Brain microvascular endothelial cell (primary cell): ENCODE measurements at regions not wholly inside any gene's neighbourhood (a gene's known extent, or its start where the extent isn't known, plus 50 kb on each side); places are given as distances from the start of the nearest gene placed in this dataset.

Source experiments
- DNase-seq: peaks from one replicate; pipeline ENCODE4 v3.0.0-alpha.2; 2020
- H3K27ac ChIP-seq: fragments of 250-450 bp; sonication (Bioruptor Pico); 2 replicates; pipeline ENCODE4 v1.5.1; 2020; ENCODE audit warnings: mild to moderate bottlenecking, moderate library complexity
- H3K27me3 ChIP-seq: fragments of 250-450 bp; sonication (Bioruptor Pico); replicated peaks from 2 replicates; pipeline ENCODE4 v1.5.1; 2020; ENCODE audit warnings: mild to moderate bottlenecking
- H3K36me3 ChIP-seq: fragments of 250-450 bp; sonication (Bioruptor Pico); replicated peaks from 2 replicates; pipeline ENCODE4 v1.5.1; 2020; ENCODE audit warnings: mild to moderate bottlenecking
- H3K4me3 ChIP-seq: 2 replicates; pipeline ENCODE4 v1.5.1; 2011; ENCODE audit warnings: low read depth, mild to moderate bottlenecking, control low read depth, low read length, moderate library complexity
- in situ Hi-C: cut with HindIII; loops from 2 replicates; pipeline ENCODE4 v1.10.0; 2017; ENCODE audit warnings: low sequenced_read_pairs, low pct_ligation_motif_present
- TF ChIP-seq, protein P1 (sequence below): IDR thresholded peaks from 2 replicates; pipeline ENCODE4 v1.5.1; 2011; ENCODE audit warnings: low read depth, mild to moderate bottlenecking, moderate library complexity, low read length, control low read depth, inconsistent platforms; ENCODE audit errors: missing control alignments

DNA sequence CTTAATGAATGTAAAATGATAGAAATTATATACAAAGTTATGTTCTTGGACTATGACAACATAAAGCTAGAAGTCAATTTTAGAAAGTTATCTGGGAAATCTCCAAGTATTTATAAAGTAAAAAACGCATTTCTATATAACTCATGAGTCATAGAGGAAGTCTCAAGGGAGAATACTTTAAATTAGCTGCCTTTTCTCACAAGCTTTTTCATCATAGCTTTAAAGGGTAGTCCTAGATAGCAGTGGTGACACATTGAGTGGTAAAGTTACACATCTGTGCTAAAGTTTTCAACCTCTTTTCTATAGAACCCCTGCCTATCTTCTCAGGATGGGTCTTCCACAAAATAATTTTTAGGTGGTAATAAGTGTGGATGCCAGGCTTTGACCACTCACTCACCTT, 598.3 kb upstream of the FAM174A start:
- no peak overlapping the region for H3K27ac ChIP-seq
- DNase-seq: no peak
- in situ Hi-C loops: no loop called here
- no peak overlapping the region for H3K4me3 ChIP-seq
- no peaks in the 10 kb centered on the region for H3K36me3 ChIP-seq
- H3K27me3 ChIP-seq: no peaks in the 10 kb centered on the region
- TF ChIP-seq, protein P1, sequence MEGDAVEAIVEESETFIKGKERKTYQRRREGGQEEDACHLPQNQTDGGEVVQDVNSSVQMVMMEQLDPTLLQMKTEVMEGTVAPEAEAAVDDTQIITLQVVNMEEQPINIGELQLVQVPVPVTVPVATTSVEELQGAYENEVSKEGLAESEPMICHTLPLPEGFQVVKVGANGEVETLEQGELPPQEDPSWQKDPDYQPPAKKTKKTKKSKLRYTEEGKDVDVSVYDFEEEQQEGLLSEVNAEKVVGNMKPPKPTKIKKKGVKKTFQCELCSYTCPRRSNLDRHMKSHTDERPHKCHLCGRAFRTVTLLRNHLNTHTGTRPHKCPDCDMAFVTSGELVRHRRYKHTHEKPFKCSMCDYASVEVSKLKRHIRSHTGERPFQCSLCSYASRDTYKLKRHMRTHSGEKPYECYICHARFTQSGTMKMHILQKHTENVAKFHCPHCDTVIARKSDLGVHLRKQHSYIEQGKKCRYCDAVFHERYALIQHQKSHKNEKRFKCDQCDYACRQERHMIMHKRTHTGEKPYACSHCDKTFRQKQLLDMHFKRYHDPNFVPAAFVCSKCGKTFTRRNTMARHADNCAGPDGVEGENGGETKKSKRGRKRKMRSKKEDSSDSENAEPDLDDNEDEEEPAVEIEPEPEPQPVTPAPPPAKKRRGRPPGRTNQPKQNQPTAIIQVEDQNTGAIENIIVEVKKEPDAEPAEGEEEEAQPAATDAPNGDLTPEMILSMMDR: no peak

DNA sequence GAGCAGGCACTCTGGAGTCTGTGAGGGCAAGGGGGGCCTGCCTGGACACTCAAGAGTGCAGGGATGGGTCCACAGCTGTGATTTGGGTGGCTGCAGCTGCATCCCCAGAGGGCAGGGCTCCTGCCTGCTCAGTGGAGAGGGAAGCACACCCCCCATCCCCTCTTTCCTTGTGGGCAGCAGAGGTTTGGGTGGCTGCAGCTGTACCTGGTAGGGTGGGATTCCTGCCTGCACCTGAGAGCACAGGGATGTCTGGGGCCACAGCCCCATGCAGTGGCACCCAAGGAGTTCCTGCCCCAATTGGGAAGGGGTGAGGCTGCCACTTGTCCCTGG, 605.4 kb upstream of the FAM174A start:
- Histone ChIP-seq H3K36me3 (no peaks in the 10 kb centered on the region), H3K27ac (no peak overlapping the region), H3K4me3 (no peak overlapping the region), H3K27me3 (no peaks in the 10 kb centered on the region)
- TF ChIP-seq, protein P1: no peak
- in situ Hi-C loops: no loop called here
- DNase-seq: no peak

GRCh38 chr5:99929067-99929805, 605.9 kb upstream of the FAM174A start:
- no peak for DNase-seq
- no peaks in the 10 kb centered on the region for H3K36me3 ChIP-seq
- H3K27ac ChIP-seq: no peak overlapping the region
- H3K4me3 ChIP-seq: no peak overlapping the region
- H3K27me3 ChIP-seq: no peaks in the 10 kb centered on the region
- in situ Hi-C loops: no loop called here
- TF ChIP-seq, protein P1: no peak

DNA sequence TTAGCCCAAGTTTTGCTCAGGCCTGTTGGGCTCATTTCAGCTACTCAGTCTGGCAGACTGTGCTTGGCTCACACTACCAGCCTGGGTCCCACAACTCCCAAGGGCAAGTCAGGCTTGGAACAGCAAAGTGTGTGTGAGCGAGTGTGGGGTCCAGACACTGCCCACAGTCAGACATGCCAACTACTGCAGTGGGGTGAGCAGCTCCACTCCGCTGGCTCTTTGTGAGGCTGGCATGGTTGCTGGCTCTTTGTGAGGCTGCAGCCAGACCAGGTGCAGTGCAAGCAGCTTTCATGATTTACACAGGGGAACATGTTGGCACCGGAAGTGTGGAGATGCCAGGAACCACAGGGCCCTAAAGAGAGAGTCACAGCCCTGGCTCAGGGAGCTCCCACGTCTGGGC, 606.7 kb upstream of the FAM174A start:
- Histone ChIP-seq H3K27ac (no peak overlapping the region), H3K36me3 (no peaks in the 10 kb centered on the region), H3K27me3 (no peaks in the 10 kb centered on the region), H3K4me3 (no peak overlapping the region)
- DNase-seq: no peak
- in situ Hi-C loops: no loop called here
- TF ChIP-seq, protein P1: no peak

GRCh38 chr5:99926463-99926862, 608.7 kb upstream of the FAM174A start:
- TF ChIP-seq, protein P1: no peak
- DNase-seq: no peak
- H3K27ac ChIP-seq: no peak overlapping the region
- in situ Hi-C loops: no loop called here
- no peak overlapping the region for H3K4me3 ChIP-seq
- H3K36me3 ChIP-seq: no peaks in the 10 kb centered on the region
- H3K27me3 ChIP-seq: no peaks in the 10 kb centered on the region

DNA sequence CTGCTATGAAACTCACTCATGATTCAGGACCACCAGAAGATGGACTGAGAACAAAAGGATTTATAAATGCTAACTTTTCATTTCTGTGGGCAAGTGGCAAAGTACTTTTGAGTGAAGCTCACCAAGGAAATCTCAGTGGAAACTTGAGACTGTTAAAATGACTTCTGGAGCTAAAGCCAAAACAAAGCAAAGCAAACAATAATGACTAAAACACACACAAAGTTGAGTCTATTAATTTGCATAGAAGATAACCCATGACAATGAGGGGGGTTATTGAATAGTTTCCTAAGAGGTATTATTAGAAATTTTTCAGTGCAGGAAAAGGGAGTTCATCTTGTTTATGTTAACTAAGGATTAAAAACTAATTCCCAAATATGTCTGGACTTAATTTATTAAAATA, 612.8 kb upstream of the FAM174A start:
- no peaks in the 10 kb centered on the region for H3K27me3 ChIP-seq
- H3K36me3 ChIP-seq: no peaks in the 10 kb centered on the region
- H3K4me3 ChIP-seq: no peak overlapping the region
- DNase-seq: no peak
- TF ChIP-seq, protein P1: no peak
- H3K27ac ChIP-seq: no peak overlapping the region
- in situ Hi-C loops: no loop called here
